H1 (cell line): ENCODE measurements at regions not wholly inside any gene's neighbourhood (a gene's known extent, or its start where the extent isn't known, plus 50 kb on each side); places are given as distances from the start of the nearest gene placed in this dataset.

ENCODE experiments used
- SP1 ChIP-seq: IDR thresholded peaks from 2 replicates; pipeline ENCODE4 v1.6.1; 2011; ENCODE audit warnings: low read depth, low read length
- SRF ChIP-seq: IDR thresholded peaks from 2 replicates; pipeline ENCODE4 v1.6.1; 2011; ENCODE audit warnings: mild to moderate bottlenecking, low read depth, low read length, moderate library complexity

- no peak for TF ChIP-seq SP1
- TF ChIP-seq SRF = no peak
- TF ChIP-seq, all 59 proteins: peak for 0
Observed at GRCh38 chr2:145836986-145837385, 1317.1 kb upstream of the ZEB2 start (continued).
